Endothelial cell of umbilical vein (primary cell): ENCODE measurements at regions not wholly inside any gene's neighbourhood (a gene's known extent, or its start where the extent isn't known, plus 50 kb on each side); places are given as distances from the start of the nearest gene placed in this dataset.

Experiments
- BruUV-seq: library from RNA; stranded (reverse); fragments of 400-500 nt; replicated peaks from 2 replicates; lab custom pipeline; 2021; lab: Mats Ljungman, UMichigan
- CTCF ChIA-PET: fragments of 300-600, 350-600 bp; sonication (Branson Sonifier 250); formaldehyde crosslinking; loops from one replicate; lab custom pipeline; 2021; ENCODE audit warnings: antibody characterized with exemption, inconsistent platforms; lab: Charles Lee
- POLR2A ChIA-PET: fragments of 300-600, 350-600 bp; sonication (Branson Sonifier 250); formaldehyde crosslinking; loops from one replicate; lab custom pipeline; 2021; ENCODE audit warnings: antibody characterized with exemption, inconsistent platforms; lab: Charles Lee
- DNase-seq: peaks from one replicate; pipeline ENCODE4 v3.0.0-alpha.2; 2011; ENCODE audit warnings: low read depth, low spot score
- FAIRE-seq: peaks from 2 replicates; lab custom pipeline; 2011; peaks lifted over from hg19 to GRCh38; lab: Jason Lieb, UNC
- H2AFZ ChIP-seq: 2 replicates; pipeline ENCODE4 v1.6.0; 2012; ENCODE audit warnings: low read depth, low read length, control low read depth, inconsistent platforms
- H3K27ac ChIP-seq: 2 replicates; pipeline ENCODE4 v1.5.1; 2011; ENCODE audit warnings: low read depth, mild to moderate bottlenecking, control low read depth, low read length, moderate library complexity; ENCODE audit not compliant: insufficient read depth
- H3K27me3 ChIP-seq, 2 experiments: 2 replicates each; pipeline versions ENCODE4 v1.6.0 to v1.6.1; 2011; ENCODE audit warnings: low read length in 2 of 2, mixed read lengths in 1 of 2; ENCODE audit not compliant: control insufficient read depth in 2 of 2, insufficient read depth in 2 of 2
- H3K36me3 ChIP-seq, 2 experiments: 2 replicates in 1 of 2; 3 replicates in 1 of 2; pipeline ENCODE4 v1.5.1; 2011; ENCODE audit warnings: low read length in 2 of 2, mild to moderate bottlenecking in 1 of 2, moderate library complexity in 1 of 2; ENCODE audit not compliant: control insufficient read depth in 2 of 2, insufficient read depth in 2 of 2; ENCODE audit errors: extremely low read depth in 1 of 2
- H3K4me1 ChIP-seq: 3 replicates; pipeline ENCODE4 v1.5.1; 2011; ENCODE audit warnings: mild to moderate bottlenecking, low read length; ENCODE audit not compliant: control insufficient read depth, insufficient read depth; ENCODE audit errors: extremely low read depth
- H3K4me2 ChIP-seq: 2 replicates; pipeline ENCODE4 v1.6.1; 2011; ENCODE audit warnings: low read length, control low read depth, mixed read lengths; ENCODE audit not compliant: insufficient read depth
- H3K4me3 ChIP-seq, 3 experiments: fragments of 200-600 bp in 1 of 3; sonication (generic), shearing (Covaris generic) in 1 of 3; replicated peaks in 1 of 3; 2 replicates each; pipeline ENCODE4 v1.5.1; 2011 to 2016; ENCODE audit warnings: control low read depth in 3 of 3, low read length in 3 of 3, mild to moderate bottlenecking in 2 of 3, inconsistent platforms in 1 of 3, low read depth in 1 of 3, moderate library complexity in 1 of 3; ENCODE audit not compliant: insufficient read depth in 1 of 3
- H3K79me2 ChIP-seq: 2 replicates; pipeline ENCODE4 v1.6.0; 2012; ENCODE audit warnings: low read length, inconsistent platforms; ENCODE audit not compliant: control insufficient read depth, insufficient read depth
- H3K9ac ChIP-seq: replicated peaks from 2 replicates; pipeline ENCODE3; 2011; ENCODE audit warnings: low read length, control low read depth; ENCODE audit not compliant: insufficient read depth; ENCODE audit errors: extremely low read depth
- H3K9me1 ChIP-seq: replicated peaks from 3 replicates; pipeline ENCODE4 v1.6.0; 2011; ENCODE audit warnings: mild to moderate bottlenecking, low read length; ENCODE audit not compliant: control insufficient read depth, insufficient read depth; ENCODE audit errors: extremely low read depth
- H3K9me3 ChIP-seq: replicated peaks from 2 replicates; pipeline ENCODE4 v1.5.1; 2012; ENCODE audit warnings: low read length, inconsistent platforms; ENCODE audit not compliant: control insufficient read depth, insufficient read depth
- H4K20me1 ChIP-seq: replicated peaks from 2 replicates; pipeline ENCODE3; 2011; ENCODE audit warnings: mild to moderate bottlenecking, low read length; ENCODE audit not compliant: control insufficient read depth, insufficient read depth; ENCODE audit errors: extremely low read depth
- CTCF ChIP-seq, 2 donors: IDR thresholded peaks; 1 replicate in 1 of 2; 2 replicates in 1 of 2; pipeline ENCODE4 v1.5.1; 2011; ENCODE audit warnings: low read length in 2 of 2, mild to moderate bottlenecking in 2 of 2, moderate library complexity in 2 of 2, control low read depth in 1 of 2, inconsistent platforms in 1 of 2, low read depth in 1 of 2; ENCODE audit not compliant: insufficient read depth in 1 of 2; ENCODE audit errors: extremely low read depth in 1 of 2
- EZH2 ChIP-seq: IDR thresholded peaks from 2 replicates; pipeline ENCODE4 v1.6.1; 2012; ENCODE audit warnings: borderline replicate concordance, low read depth, mild to moderate bottlenecking, moderate library complexity, low read length, inconsistent platforms; ENCODE audit not compliant: severe bottlenecking
- FOS ChIP-seq: IDR thresholded peaks from 2 replicates; pipeline ENCODE4 v1.6.1; 2011; ENCODE audit warnings: mild to moderate bottlenecking, low read length, moderate library complexity, borderline replicate concordance; ENCODE audit not compliant: insufficient read depth
- GATA2 ChIP-seq: IDR thresholded peaks from 2 replicates; pipeline ENCODE4 v1.7.0; 2011; ENCODE audit warnings: low read depth, mild to moderate bottlenecking, moderate library complexity, mixed read lengths, low read length; ENCODE audit not compliant: insufficient read length, insufficient read depth
- JUN ChIP-seq: IDR thresholded peaks from 2 replicates; pipeline ENCODE4 v1.6.1; 2011; ENCODE audit warnings: borderline replicate concordance, low read depth; ENCODE audit not compliant: insufficient read length, insufficient read depth
- MAX ChIP-seq: IDR thresholded peaks from 2 replicates; pipeline ENCODE4 v1.6.1; 2011; ENCODE audit not compliant: insufficient read depth, insufficient read length
- MYC ChIP-seq: IDR thresholded peaks from one replicate; pipeline ENCODE4 v1.6.1; 2011; ENCODE audit warnings: mild to moderate bottlenecking, low read depth, low read length
- POLR2A ChIP-seq: IDR thresholded peaks from 2 replicates; pipeline ENCODE4 v1.6.1; 2012; ENCODE audit warnings: low read depth, mild to moderate bottlenecking, control low read depth, low read length
- POLR2AphosphoS5 ChIP-seq: IDR thresholded peaks from 2 replicates; pipeline ENCODE4 v1.6.1; 2012; ENCODE audit warnings: low read depth, mild to moderate bottlenecking, control low read depth, low read length, moderate library complexity; ENCODE audit not compliant: insufficient read depth
- dilution Hi-C: fragments of 300-500 bp; cut with MboI; formaldehyde crosslinking; loops from one replicate; pipeline ENCODE4 v1.15.0; 2019; ENCODE audit warnings: low sequenced_read_pairs; ENCODE audit not compliant: extremely low pct_ligation_motif_present
- intact Hi-C: fragments of 100-400 bp; cut with micrococcal nuclease; formaldehyde crosslinking; loops from one replicate; pipeline ENCODE4 v1.10.0; 2022

DNA sequence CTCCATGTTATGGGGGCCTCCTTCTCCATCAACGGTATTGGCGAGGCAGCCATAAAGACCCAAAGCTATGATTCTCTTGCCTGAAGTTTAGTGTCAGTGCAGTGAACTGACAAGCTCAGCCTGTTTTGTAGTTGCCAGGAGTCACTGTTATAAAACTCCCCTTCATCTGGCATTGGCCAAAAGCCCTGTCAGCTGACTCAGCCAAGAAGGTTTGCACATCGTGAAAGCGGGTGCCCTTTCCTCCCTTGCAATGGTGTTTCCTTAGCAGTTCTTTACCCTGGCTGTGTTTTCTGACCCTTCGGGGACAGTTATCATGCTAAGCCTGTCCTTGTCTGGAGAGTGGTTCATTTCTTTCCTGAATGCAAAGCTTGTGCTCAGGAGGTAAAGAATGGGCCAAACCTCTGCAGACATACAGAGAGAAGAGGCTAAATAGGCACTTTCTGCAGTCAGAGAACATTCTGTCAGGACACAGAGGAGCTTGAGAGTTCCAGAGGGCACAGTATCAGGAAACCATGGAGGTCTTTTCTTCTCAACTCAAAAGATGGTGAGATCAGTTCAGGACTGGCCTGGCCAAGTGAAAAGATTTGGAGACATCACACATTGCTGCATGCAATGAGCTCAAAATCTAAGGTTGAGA lies 414.2 kb downstream of the ZNF521 start:
- Histone ChIP-seq H4K20me1 (no peaks in the 10 kb centered on the region), H3K4me3 (no peak overlapping the region), H3K9me1 (no peaks in the 10 kb centered on the region), H3K4me1 (peaks cover 2% of the 10 kb centered on the region), H3K79me2 (no peaks in the 10 kb centered on the region), H2AFZ (no peak overlapping the region), H3K9ac (no peak overlapping the region), H3K4me2 (no peak overlapping the region), H3K27me3 (no peaks in the 10 kb centered on the region), H3K36me3 (no peaks in the 10 kb centered on the region), H3K27ac (no peak overlapping the region), H3K9me3 (no peaks in the 10 kb centered on the region)
- FAIRE-seq (no peak), DNase-seq (no peak)
- dilution Hi-C loops: no loop called here
- ChIA-PET POLR2A (no interaction called here), CTCF (interaction anchor here (0.7 to 1.0 kb wide), 3 partner anchors 12 to 18 kb away, joined by 3 to 4 read pairs (median 3); no protein-coding TSS in a partner anchor)
- intact Hi-C loops: no loop called here
- no TSS peak for BruUV-seq
- TF ChIP-seq GATA2: no peak
- TF ChIP-seq FOS: no peak
- no peak for TF ChIP-seq MYC
- TF ChIP-seq POLR2AphosphoS5: no peak
- TF ChIP-seq JUN: no peak
- no peak for TF ChIP-seq POLR2A
- TF ChIP-seq EZH2: no peak
- no peak for TF ChIP-seq CTCF (IDR thresholded peaks at IDR 0.05; ENCODE audit: extremely low read depth in 1 of 2, insufficient read depth in 1 of 2, low read depth in 1 of 2, low read length in 2 of 2)
- TF ChIP-seq MAX: no peak
